ENCODE measurements at regions not wholly inside any gene's neighbourhood (a gene's known extent, or its start where the extent isn't known, plus 50 kb on each side); places are given as distances from the start of the nearest gene placed in this dataset.

- no peak for DNase-seq (ENCODE audit: extremely low read depth, low read depth)
- TF ChIP-seq CTCF (IDR thresholded peaks at IDR 0.05; ENCODE audit: low read depth, low read length), result no peak
Observed at GRCh38 chr2:239856620-239857285, 168.4 kb downstream of the NDUFA10 start.

DNA sequence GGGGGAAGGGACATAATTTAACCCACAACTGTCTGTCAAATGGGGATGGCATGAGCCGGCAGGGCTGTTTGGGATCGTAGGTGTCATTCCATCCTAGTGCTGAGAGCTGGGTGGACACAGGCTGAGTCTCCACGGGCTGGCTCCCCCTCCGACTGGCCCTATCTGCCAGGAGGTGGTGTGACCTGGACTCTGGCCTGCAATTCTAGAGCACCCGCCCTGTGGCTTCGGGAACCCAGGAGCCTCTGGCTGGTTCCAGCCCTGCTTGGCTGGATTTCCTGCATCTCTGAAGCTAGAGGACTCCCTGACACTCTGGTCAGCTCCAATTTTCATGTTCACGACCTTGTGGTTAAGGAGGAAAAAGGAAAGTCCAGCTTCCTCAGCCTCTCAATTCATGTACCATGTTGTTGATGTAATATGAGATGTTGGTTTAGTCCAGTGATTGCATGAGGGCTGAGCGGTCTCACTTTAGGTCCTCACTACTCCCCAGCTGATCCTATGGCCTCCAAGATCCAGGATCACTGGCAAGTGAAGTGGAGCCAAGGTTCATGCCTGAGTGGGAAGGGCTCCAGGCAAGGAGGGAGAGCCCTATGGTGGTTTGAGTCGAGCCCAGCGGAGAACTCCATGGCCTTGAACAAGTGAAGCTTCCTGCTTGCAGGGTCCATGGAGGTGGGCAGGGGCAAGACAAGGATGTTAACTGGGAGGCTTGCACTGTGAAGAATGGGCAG is 169.1 kb downstream of the NDUFA10 start:
- no peak for TF ChIP-seq CTCF (IDR thresholded peaks at IDR 0.05; ENCODE audit: low read depth, low read length)
- DNase-seq (ENCODE audit: extremely low read depth, low read depth), result no peak

DNA sequence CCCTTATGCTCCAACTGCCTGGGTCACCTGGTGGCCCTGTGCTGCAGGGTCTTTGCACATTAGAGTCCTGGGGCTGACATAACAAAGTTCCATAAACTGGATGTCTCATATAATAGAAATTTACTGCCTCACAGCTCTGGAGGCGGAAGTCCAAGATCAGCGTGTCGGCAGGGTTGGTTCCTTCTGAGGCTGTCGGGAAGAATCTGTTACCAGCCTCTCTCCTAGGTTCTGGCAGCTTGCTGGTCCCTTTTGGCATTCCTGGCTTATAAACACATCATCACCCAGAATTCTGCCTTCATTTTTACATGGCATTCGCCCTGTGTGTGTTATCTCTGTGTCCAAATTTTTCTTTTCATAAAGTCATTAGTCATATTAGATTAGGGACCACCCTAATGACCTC is 170.5 kb downstream of the NDUFA10 start:
- DNase-seq (ENCODE audit: extremely low read depth, low read depth), result no peak
- no peak for TF ChIP-seq CTCF (IDR thresholded peaks at IDR 0.05; ENCODE audit: low read depth, low read length)

- DNase-seq (ENCODE audit: extremely low read depth, low read depth), result no peak
- TF ChIP-seq CTCF (IDR thresholded peaks at IDR 0.05; ENCODE audit: low read depth, low read length), result no peak
Observed at GRCh38 chr2:239853706-239854327, 171.3 kb downstream of the NDUFA10 start.

- TF ChIP-seq CTCF (IDR thresholded peaks at IDR 0.05; ENCODE audit: low read depth, low read length), result no peak
Observed at GRCh38 chr2:239853121-239853520, 172.0 kb downstream of the NDUFA10 start.

GRCh38 chr2:239852272-239852671 is 172.9 kb downstream of the NDUFA10 start:
- TF ChIP-seq CTCF (IDR thresholded peaks at IDR 0.05; ENCODE audit: low read depth, low read length), result no peak
- no peak for DNase-seq (ENCODE audit: extremely low read depth, low read depth)

More at GRCh38 chr2:239853121-239853520, 172.0 kb downstream of the NDUFA10 start:
- DNase-seq (ENCODE audit: extremely low read depth, low read depth), result no peak
